Panc1 (cell line): ENCODE measurements at regions not wholly inside any gene's neighbourhood (a gene's known extent, or its start where the extent isn't known, plus 50 kb on each side); places are given as distances from the start of the nearest gene placed in this dataset.

ENCODE experiments used
- ATAC-seq: fragments of 200-7000 bp; cut with Tn5 transposase; 2 replicates; pipeline ENCODE4 v1.9.1; 2020; ENCODE audit warnings: mild to moderate bottlenecking, moderate library complexity
- BruUV-seq: library from RNA; stranded (reverse); fragments of 400-500 nt; replicated peaks from 2 replicates; lab custom pipeline; 2021; lab: Mats Ljungman, UMichigan
- CTCF ChIA-PET: fragments of 300-600 bp; sonication (Branson Sonifier 250); formaldehyde crosslinking; loops from one replicate; lab custom pipeline; 2022; ENCODE audit warnings: antibody characterized with exemption; lab: Charles Lee
- POLR2A ChIA-PET: fragments of 300-600 bp; sonication (Branson Sonifier 250); formaldehyde crosslinking; loops from one replicate; lab custom pipeline; 2022; ENCODE audit warnings: antibody characterized with exemption; lab: Charles Lee
- DNase-seq: peaks from one replicate; pipeline ENCODE4 v3.0.0-alpha.2; 2010; ENCODE audit warnings: low read depth, low spot score
- H3K27ac ChIP-seq: 2 replicates; pipeline ENCODE4 v1.5.1; 2011; ENCODE audit warnings: mild to moderate bottlenecking, low read length, inconsistent platforms
- H3K27me3 ChIP-seq: fragments of 200-500 bp; sonication (Bioruptor generic); 2 replicates; pipeline ENCODE4 v1.6.0; 2014; ENCODE audit warnings: low read length, inconsistent platforms; ENCODE audit not compliant: control insufficient read depth, insufficient read depth
- H3K36me3 ChIP-seq: fragments of 200-500 bp; sonication (Bioruptor generic); 2 replicates; pipeline ENCODE4 v1.5.1; 2014; ENCODE audit warnings: inconsistent platforms, mild to moderate bottlenecking, low read length, moderate library complexity; ENCODE audit not compliant: control insufficient read depth, insufficient read depth
- H3K4me1 ChIP-seq: 2 replicates; pipeline ENCODE4 v1.5.1; 2011; ENCODE audit warnings: inconsistent platforms, mild to moderate bottlenecking, low read length, moderate library complexity; ENCODE audit not compliant: control insufficient read depth, insufficient read depth
- H3K4me3 ChIP-seq, 2 experiments: 2 replicates each; pipeline ENCODE4 v1.5.1; 2011 to 2012; ENCODE audit warnings: low read depth in 2 of 2, low read length in 2 of 2, mild to moderate bottlenecking in 2 of 2, inconsistent platforms in 1 of 2, moderate library complexity in 1 of 2
- H3K9me3 ChIP-seq: fragments of 200-500 bp; sonication (Bioruptor generic); 2 replicates; pipeline ENCODE4 v1.5.1; 2014; ENCODE audit warnings: low read depth, mild to moderate bottlenecking, inconsistent platforms, low read length, moderate library complexity; ENCODE audit not compliant: control insufficient read depth, insufficient read depth
- CTCF ChIP-seq: fragments of 450-650 bp; IDR thresholded peaks from 2 replicates; pipeline ENCODE4 v1.5.1; 2017; ENCODE audit warnings: mild to moderate bottlenecking
- POLR2AphosphoS5 ChIP-seq: IDR thresholded peaks from 2 replicates; pipeline ENCODE4 v1.6.1; 2012; ENCODE audit warnings: mild to moderate bottlenecking, low read depth, low read length, moderate library complexity
- SIN3A ChIP-seq: IDR thresholded peaks from 2 replicates; pipeline ENCODE4 v1.6.1; 2012; ENCODE audit warnings: low read depth, mild to moderate bottlenecking, low read length, moderate library complexity, borderline replicate concordance; ENCODE audit not compliant: insufficient read depth
- TCF7L2 ChIP-seq: IDR thresholded peaks from 2 replicates; pipeline ENCODE4 v1.6.1; 2011; ENCODE audit warnings: mild to moderate bottlenecking, low read depth, low read length, inconsistent platforms
- in situ Hi-C: cut with HindIII; loops from 2 replicates; pipeline ENCODE4 v1.10.0; 2016; ENCODE audit warnings: low sequenced_read_pairs, low pct_unique_long_range_greater_than_20kb
- intact Hi-C: fragments of 100-400 bp; cut with micrococcal nuclease; formaldehyde crosslinking; loops from one replicate; pipeline ENCODE4 v1.10.0; 2022; ENCODE audit not compliant: unreplicated experiment
- TF ChIP-seq, protein P1 (sequence below), 2 experiments: IDR thresholded peaks; 2 replicates each; pipeline ENCODE4 v1.6.1; 2011 to 2012; ENCODE audit warnings: low read depth in 2 of 2, control low read depth in 1 of 2, low read length in 1 of 2, mild to moderate bottlenecking in 1 of 2, moderate library complexity in 1 of 2; ENCODE audit not compliant: insufficient read depth in 1 of 2

GRCh38 chr14:76964695-76965094 is 63.8 kb downstream of the IRF2BPL start:
- Histone ChIP-seq H3K4me1 (peaks cover 37% of the 10 kb centered on the region), H3K36me3 (no peaks in the 10 kb centered on the region), H3K9me3 (no peaks in the 10 kb centered on the region), H3K27me3 (no peaks in the 10 kb centered on the region), H3K4me3 (no peak overlapping the region), H3K27ac (peak overlapping the region; percentile 98)
- in situ Hi-C loops, result no loop called here
- ChIA-PET CTCF (no interaction called here), POLR2A (interaction anchor here (0.6 kb wide), 1 partner anchor 88 kb away, joined by 5 read pairs; no protein-coding TSS in a partner anchor)
- no peak for DNase-seq
- ATAC-seq, result no peak
- TF ChIP-seq CTCF, result no peak
- TF ChIP-seq, protein P1, sequence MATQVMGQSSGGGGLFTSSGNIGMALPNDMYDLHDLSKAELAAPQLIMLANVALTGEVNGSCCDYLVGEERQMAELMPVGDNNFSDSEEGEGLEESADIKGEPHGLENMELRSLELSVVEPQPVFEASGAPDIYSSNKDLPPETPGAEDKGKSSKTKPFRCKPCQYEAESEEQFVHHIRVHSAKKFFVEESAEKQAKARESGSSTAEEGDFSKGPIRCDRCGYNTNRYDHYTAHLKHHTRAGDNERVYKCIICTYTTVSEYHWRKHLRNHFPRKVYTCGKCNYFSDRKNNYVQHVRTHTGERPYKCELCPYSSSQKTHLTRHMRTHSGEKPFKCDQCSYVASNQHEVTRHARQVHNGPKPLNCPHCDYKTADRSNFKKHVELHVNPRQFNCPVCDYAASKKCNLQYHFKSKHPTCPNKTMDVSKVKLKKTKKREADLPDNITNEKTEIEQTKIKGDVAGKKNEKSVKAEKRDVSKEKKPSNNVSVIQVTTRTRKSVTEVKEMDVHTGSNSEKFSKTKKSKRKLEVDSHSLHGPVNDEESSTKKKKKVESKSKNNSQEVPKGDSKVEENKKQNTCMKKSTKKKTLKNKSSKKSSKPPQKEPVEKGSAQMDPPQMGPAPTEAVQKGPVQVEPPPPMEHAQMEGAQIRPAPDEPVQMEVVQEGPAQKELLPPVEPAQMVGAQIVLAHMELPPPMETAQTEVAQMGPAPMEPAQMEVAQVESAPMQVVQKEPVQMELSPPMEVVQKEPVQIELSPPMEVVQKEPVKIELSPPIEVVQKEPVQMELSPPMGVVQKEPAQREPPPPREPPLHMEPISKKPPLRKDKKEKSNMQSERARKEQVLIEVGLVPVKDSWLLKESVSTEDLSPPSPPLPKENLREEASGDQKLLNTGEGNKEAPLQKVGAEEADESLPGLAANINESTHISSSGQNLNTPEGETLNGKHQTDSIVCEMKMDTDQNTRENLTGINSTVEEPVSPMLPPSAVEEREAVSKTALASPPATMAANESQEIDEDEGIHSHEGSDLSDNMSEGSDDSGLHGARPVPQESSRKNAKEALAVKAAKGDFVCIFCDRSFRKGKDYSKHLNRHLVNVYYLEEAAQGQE (IDR thresholded peaks at IDR 0.05; ENCODE audit: insufficient read depth in 1 of 2, low read depth in 2 of 2, low read length in 1 of 2), result no peak
- TF ChIP-seq POLR2AphosphoS5, result no peak
- no peak for TF ChIP-seq SIN3A
- no peak for TF ChIP-seq TCF7L2
- intact Hi-C loops, result no loop called here
- no TSS peak for BruUV-seq

- TF ChIP-seq TCF7L2, result no peak
- TF ChIP-seq POLR2AphosphoS5, result no peak
- TF ChIP-seq CTCF, result no peak
- TF ChIP-seq, protein P1 (IDR thresholded peaks at IDR 0.05; ENCODE audit: insufficient read depth in 1 of 2, low read depth in 2 of 2, low read length in 1 of 2), result no peak
- no peak for TF ChIP-seq SIN3A
These were observed 65.1 kb downstream of the IRF2BPL start for GRCh38 chr14:76963372-76963771.

More at GRCh38 chr14:76963372-76963771, 65.1 kb downstream of the IRF2BPL start:
- in situ Hi-C loops (no loop called here), intact Hi-C loops (no loop called here)
- Histone ChIP-seq H3K27me3 (no peaks in the 10 kb centered on the region), H3K9me3 (no peaks in the 10 kb centered on the region), H3K36me3 (no peaks in the 10 kb centered on the region), H3K27ac (peak overlapping the region; percentile 98), H3K4me1 (peaks cover 45% of the 10 kb centered on the region), H3K4me3 (no peak overlapping the region)
- ATAC-seq (no peak), DNase-seq (no peak)
- ChIA-PET POLR2A (interaction anchor here (0.7 kb wide), 1 partner anchor 14 kb away, joined by 5 read pairs; no protein-coding TSS in a partner anchor), CTCF (no interaction called here)
- no TSS peak for BruUV-seq
